ENCODE measurements at regions not wholly inside any gene's neighbourhood (a gene's known extent, or its start where the extent isn't known, plus 50 kb on each side); places are given as distances from the start of the nearest gene placed in this dataset.
A peak's percentile ranks its signal among the peaks of the same experiment; 100 is the strongest.
"Not testable (repeated sequence)": the region's sequence is repeated elsewhere in the genome, so short reads cannot be mapped to it uniquely, and the experiment has no call there.

- no peak for DNase-seq (ENCODE audit: low spot score)
Measured at GRCh38 chr11:69951821-69952220, 126.3 kb upstream of the ANO1 start.

- DNase-seq (ENCODE audit: low spot score): not testable (repeated sequence)
Measured at GRCh38 chr11:69952229-69952975, 125.7 kb upstream of the ANO1 start.

GRCh38 chr11:69953356-69953755, 124.8 kb upstream of the ANO1 start:
- no peak for DNase-seq (ENCODE audit: low spot score)

- no peak for DNase-seq (ENCODE audit: low spot score)
Measured at GRCh38 chr11:69954756-69955155, 123.4 kb upstream of the ANO1 start.

DNA sequence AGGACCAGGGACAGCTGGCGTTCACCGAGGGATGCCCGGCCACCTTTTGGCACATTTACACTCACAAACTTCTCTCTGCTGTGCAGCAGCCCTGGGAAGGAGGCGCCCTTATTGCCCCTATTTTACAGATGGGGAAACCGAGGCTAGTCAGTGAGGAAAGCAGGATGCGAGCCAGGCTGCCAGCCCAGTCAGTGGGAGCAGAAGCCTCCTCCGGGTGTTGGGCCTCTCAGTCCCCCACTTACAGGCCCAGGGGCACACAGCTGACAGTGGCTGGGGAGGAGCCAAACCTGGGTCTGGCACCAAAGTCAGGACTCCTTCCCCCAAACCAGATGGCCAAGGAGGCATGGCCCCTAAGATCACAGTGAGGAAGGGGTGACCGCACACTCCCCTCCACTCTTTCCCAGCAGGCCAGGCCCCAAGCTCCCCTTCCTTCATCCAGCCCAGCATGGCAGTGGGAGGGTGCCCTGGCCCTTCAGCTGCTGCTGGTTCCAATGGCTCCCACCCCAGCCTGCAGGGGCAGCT, 121.4 kb upstream of the ANO1 start:
- no peak for DNase-seq (ENCODE audit: low spot score)

DNA sequence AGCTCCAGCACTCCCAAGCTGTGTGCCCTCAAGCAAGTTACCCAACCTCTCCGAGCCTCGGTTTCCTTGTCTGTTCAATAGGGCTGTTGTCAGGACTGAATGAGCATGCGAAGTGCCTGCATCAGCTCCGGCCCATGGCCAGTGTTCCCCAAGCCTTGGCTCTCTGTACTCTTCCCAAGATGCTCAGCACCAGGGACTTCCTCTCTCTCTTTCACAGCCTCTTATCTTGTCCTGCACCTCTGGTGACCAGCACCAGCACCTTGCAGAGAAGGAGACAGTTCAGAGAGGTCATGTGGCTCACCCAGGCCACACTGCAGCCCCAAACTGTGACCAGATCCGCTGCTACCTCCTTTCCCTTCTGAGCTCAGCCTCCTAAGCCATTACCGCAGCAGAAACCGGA, 120.3 kb upstream of the ANO1 start:
- no peak for DNase-seq (ENCODE audit: low spot score)

- DNase-seq (ENCODE audit: low spot score): no peak
Measured at GRCh38 chr11:69958308-69958707, 119.8 kb upstream of the ANO1 start.

DNA sequence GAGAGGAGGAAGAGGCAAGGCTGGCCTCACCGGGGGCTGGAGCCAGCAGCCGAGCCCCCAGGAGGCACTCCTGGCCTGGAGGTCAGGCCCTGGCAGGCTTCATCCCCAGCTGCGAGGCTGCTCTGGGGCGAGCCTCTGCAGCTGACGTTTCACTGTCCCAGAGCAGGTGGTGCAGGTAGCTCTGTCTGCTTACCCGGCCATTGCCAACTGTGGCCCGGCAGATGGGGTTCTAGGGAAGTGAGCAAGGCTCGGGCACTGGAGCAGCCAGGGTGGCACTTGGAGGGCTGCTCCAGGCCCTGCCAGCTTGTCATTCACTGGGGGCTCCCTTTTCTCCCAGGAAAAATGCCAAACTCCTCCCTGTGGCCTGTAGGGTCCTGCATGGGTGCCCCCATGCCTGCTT, 118.7 kb upstream of the ANO1 start:
- no peak for DNase-seq (ENCODE audit: low spot score)

DNA sequence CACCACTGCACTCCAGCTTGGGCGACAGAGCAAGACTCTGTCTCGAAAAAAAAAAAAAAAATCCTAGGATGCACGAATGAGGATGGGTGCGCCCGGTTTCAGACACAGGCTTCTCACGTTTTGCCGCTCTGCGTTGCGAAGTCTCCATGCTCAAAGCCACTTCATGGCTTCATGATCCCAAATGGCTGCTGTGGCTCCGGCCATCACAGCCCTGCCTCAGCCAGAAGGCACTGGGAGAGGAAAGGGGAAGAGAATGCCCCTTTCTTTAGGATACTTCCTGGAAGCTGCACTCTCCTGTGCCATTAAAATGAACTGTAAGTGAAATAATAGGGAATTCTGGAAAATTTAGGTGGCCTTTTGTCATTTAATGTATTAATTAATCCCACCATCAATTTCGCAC, 116.4 kb upstream of the ANO1 start:
- no peak for DNase-seq (ENCODE audit: low spot score)

DNA sequence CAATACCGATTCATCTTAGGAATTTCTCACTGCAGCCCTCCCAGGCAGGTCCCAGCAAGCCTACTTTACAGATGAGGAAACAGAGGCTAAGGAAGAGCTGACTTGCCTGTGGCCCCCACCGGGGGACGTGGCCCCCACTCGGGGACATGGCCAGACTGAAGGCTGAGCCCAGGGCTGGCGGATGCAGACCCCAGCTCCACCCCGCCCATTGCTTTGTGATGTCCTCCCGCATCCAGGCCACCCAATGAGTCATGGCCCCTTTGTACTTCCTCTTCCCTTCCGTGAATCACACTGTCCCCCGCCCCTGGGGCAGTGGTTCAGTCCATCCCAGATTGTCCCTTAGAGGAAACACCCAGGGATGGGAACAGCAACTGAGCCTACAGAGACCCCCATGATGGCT, 116.0 kb upstream of the ANO1 start:
- DNase-seq (ENCODE audit: low spot score): peak; percentile 27

GRCh38 chr11:69963533-69964246, 114.4 kb upstream of the ANO1 start:
- DNase-seq (ENCODE audit: low spot score): no peak

DNA sequence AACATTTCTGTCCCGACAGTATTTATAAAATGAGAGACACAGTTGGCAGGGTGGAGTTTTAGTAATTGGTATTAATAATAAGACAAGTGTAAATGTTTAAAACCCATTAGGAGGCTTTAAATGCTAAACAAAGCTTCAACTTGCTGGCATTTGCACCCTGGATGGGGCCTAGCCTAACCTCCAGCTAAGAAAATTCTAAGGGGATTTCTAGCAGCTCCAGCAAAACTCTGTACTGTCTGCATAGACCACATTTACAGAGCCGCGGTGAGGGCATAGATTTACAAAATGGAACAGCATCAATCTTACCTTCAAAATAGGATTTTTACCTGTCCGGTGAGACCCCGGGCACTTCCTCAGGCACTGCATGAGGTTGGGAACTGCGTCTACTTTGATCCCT, 113.9 kb upstream of the ANO1 start:
- DNase-seq (ENCODE audit: low spot score): no peak

DNA sequence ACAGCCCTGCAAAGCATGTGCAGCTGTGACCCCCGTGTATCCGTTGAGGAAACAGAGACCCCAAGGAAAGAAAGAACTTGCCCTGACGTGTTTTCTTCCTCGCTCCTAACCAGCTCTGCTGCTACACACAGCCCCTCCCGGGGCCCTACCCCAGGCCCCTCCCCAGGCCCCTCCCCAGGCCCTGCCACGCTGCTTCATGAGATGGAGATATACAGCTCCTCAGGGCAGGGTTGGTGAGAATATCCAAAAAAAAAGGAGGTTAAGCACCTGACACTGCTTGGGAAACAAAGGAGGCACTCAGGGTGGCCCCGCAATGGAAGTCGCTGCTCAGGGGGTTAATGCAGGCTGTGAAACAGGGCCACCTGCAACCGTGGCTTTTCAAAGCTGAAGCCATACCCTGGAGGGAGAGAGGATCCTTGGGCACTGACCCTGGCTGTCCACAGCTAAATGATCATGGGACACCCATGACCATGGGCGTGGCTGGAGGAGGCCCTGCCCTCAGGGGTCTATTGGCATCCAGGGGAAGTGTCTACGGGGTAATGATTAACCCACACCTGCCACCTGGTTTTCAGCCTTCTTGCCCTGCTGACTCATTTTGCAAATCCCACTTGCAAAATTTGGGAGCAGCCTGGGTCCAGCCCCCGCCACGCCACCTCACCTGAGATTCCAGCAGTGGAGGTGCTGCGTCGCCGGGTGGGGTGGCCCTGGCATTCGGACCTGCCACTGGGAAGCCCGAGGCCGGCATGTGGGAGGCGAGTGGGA, 112.1 kb upstream of the ANO1 start:
- no peak for DNase-seq (ENCODE audit: low spot score)

DNA sequence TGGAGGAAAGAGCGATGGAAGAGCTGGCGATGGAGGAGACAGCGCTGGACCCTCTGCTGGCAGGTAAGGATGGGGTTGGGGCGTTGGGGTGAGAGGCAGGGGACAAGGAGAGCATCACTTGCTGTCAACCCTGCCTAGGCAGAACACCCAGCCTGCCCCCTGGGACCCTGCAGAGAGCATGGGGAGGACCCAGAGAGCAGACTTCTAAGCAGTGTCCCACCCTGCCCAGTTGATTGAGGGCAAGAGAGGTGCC, 111.6 kb upstream of the ANO1 start:
- DNase-seq (ENCODE audit: low spot score): no peak

- no peak for DNase-seq (ENCODE audit: low spot score)
Measured at GRCh38 chr11:69966910-69967483, 111.1 kb upstream of the ANO1 start.

DNA sequence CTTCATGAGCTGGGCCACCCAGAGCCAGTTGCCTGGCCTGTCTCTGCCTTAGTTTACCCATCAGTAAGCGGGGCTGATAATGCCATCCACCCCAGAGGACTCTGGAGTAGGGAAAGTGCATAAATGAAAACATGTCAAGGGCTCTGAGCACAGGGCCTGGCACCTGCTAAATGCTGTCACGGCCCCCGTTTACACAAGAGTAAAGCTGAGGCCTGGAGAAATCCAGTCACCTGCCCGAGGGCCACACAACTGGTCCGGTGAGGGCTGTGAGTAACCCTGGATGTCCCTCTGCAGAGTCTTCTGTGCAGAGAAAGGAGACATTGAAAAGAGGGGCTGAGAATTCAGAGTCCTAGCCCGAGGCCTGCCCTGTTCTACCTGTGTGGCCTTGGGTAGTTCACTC, 110.6 kb upstream of the ANO1 start:
- no peak for DNase-seq (ENCODE audit: low spot score)

DNA sequence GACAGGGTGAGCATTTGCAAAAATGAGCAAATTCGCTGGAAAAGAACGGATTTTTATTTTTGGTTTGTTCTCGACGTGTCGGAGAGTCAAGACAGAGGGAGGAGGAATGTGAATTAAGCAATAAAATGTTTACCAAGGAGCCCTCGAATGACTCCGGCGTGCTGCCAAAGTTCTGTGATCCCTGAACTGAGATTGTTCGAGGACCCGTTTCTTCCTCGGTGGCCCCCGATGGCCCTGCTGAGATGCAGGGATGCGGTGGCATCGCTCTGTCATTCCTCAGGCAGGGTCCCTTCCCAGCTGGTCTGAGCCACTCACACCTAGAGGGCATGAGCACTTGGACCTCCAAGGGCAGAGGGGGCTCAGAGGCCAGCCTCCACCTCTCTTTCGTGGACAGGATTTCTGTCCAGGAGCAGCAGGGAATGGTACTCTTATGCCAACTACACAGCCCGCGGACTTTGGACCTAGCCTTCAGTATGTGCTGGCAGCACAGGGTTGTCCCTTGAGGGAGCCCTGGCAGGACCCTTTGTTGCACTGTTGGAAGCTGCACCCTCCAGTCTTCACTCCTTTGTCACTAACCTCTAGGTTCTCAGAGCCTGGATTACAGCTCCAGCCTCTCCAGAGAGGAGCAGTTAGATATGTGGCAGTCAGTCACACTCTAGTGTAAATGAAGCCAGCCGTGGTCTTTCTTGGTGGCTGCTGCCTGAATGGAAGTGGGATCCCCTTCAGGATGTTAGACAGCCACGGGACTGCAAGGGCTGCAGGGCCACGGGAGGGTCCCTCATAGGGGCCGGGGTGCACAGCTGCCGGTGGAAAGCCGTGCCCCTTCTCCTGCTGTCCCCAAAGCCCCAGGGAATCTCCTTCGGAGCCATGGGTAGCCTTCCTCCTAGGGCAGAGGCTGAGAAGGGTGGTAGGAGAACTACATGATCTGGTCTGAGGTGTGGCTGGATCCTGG, 109.4 kb upstream of the ANO1 start:
- DNase-seq (ENCODE audit: low spot score): no peak

DNA sequence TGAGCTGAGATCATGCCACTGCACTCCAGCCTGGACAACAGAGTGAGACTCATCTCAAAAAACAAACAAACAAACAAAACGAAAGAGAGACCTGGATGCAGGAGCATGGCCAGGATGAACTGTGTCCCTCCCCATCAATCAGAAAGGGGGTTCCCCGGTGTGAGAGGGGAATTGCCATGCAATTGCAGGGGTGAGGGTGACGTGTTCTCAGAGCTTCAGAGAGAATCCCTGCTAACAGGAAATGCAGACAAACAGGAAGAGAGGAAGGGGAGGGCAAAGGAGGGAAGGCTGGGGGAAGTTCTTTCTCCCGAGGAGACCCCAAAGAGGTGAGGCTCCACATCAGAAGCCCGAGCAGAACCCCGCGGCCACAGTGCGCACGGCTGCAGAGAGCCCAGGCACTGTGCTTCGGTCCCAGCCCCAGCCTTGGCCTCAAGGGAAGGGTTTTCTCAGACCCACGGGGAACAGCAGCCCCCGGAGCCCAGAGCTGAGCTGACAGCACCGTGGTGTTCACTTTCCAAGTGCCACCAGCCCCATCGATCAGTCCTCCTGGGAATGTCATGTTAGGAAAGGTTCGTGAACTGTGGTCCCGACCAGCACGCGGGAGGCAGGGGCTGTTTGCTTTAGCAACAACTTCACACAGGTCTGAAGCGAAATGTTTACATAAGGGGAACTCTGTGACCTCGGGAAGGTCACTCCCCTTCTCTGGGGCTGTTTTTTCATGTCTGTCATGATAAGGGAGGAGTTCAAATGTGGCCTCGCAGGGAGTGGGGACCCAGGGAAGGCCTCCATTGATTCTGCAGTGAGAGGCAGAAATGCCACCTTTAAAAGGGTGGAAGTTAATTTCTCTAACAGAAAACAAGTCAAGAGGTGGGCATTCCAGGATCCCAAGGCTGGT, 108.0 kb upstream of the ANO1 start:
- DNase-seq (ENCODE audit: low spot score): no peak

DNA sequence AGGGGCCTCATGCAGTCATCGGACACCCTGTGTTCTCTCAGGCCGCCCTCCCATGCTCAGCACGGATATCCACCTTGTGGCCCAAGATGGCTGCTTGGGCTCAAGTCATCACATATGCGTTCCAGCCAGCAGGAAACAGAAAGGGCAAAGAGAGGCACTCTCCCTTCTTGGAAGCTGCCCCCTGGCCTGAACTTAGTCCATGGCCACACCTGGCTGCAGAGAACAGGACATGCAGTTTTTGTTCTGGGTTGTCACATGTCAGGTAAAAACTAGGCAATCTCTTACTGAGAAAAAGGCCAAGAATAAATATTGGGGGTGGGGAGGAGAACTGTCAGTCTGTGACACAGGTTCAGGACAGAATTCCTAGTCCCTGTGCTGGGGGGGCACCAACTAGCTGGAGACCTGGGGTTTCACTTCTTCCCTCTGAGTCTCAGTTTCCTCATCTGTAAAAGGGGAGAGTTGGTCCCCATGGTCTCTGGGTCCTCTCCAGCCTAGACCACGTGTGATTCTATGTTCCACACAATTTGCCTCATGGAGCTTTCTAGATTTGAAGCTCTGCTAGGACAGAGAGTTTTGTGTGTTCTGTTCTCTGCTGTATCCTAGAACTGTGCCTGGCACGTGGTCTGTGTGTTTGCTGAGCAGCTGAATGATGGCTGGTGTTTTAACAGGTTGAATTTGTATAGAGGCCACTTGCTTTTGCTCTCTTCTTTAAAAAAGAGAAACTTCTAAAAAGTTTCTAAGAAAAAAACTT, 107.2 kb upstream of the ANO1 start:
- no peak for DNase-seq (ENCODE audit: low spot score)

DNA sequence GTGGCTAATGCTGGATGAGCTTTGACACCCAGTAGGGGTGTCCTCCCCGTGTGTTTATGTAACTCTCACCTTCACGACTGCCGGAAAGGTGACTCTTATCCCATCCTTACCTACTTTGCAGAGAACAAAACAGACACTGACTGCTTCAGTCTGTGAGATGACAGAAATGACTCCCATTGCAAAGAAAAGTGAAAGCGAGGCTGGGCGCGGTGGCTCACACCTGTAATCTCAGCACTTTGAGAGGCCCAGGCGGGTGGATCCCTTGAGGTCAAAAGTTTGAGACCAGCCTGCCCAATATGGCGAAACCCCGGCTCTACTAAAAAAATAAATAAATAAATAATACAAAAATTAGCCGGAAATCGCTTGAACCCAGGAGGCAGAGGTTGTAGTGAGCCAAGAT, 106.4 kb upstream of the ANO1 start:
- no peak for DNase-seq (ENCODE audit: low spot score)
